Large intestine (tissue), 3 donors: ENCODE measurements at regions not wholly inside any gene's neighbourhood (a gene's known extent, or its start where the extent isn't known, plus 50 kb on each side); places are given as distances from the start of the nearest gene placed in this dataset.

ENCODE experiments used
- DNase-seq, 2 donors: peaks; one replicate each; pipeline versions ENCODE4 v3.0.0 to v3.0.0-alpha.2; 2013
- H3K27ac ChIP-seq: one replicate; pipeline ENCODE4 v1.5.1; 2013; ENCODE audit warnings: low read length
- H3K27me3 ChIP-seq: 2 replicates; pipeline ENCODE4 v1.6.1; 2013; ENCODE audit warnings: low read length; ENCODE audit not compliant: control insufficient read depth, insufficient read depth
- H3K36me3 ChIP-seq: 2 replicates; pipeline ENCODE4 v1.6.1; 2013; ENCODE audit warnings: low read length; ENCODE audit not compliant: control insufficient read depth, insufficient read depth
- H3K4me1 ChIP-seq: one replicate; pipeline ENCODE4 v1.6.1; 2013; ENCODE audit warnings: low read length; ENCODE audit not compliant: control insufficient read depth, insufficient read depth
- H3K4me3 ChIP-seq: one replicate; pipeline ENCODE4 v1.5.1; 2013; ENCODE audit warnings: low read length
- H3K9me3 ChIP-seq: one replicate; pipeline ENCODE4 v1.6.1; 2013; ENCODE audit warnings: mild to moderate bottlenecking, low read depth, low read length, moderate library complexity; ENCODE audit not compliant: control insufficient read depth
- WGBS: methylation state at CpG from one replicate; pipeline ENCODE4 v1.1.5; 2013; ENCODE audit warnings: low lambda C conversion rate; ENCODE audit not compliant: insufficient coverage; 5-methylcytosine and 5-hydroxymethylcytosine counted together

DNA sequence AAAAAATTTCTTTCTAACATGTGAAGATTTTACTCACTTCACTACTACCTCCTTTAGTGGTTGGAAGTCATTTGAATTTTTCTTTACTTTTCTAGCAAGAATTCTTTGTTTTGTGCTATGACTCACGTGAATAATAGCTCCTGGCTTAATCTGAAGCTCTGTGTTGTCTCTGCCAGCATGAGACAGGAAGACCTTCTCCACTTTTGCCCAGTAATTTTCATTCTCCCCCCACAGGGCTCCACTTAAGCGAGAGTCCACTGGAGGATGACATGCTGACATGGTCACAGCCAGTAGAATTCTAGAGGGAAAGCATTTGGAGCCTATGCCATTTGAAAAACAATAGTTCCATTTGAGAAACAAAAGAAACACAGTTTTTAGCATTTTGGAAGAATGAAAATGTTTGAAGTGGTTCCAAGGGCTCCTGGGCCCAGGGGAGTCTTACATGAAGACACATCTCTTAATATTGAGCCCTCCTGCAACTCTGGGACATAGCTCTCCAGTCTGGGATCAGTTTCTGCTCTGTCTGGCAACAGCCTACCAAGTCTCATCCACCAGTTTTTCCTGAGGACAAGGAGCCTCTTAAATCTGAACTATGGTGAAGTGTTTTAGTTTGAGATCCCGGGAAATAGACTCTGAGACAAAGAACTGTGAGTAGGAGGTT, 231.4 kb downstream of the PAX1 start:
- WGBS: 38% methylated on average over 1 of the region's 3 CpGs
- DNase-seq: no peak
- no peak overlapping the region for H3K27ac ChIP-seq

DNA sequence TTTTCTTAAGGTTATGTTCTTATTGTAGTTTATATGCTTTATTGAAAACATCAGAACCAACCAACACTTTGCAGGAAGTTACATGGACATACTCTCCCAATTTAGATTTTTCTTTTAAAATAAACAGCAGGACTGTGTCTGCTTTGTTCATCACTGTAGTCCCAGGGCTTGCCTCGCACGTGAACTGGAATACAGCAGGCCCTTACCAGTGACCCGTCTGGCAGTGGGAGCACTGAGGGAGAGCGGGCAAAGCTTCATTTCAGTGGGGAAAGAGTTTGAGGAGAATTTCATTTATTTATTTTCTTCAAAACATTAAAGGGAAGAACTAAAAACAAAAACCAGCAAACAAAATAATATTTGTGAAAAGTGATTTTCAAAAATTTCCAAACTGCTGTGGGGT, 230.8 kb downstream of the PAX1 start:
- Histone ChIP-seq H3K36me3 (no peaks in the 10 kb centered on the region), H3K4me3 (no peak overlapping the region), H3K27me3 (no peaks in the 10 kb centered on the region), H3K4me1 (no peaks in the 10 kb centered on the region), H3K27ac (no peak overlapping the region), H3K9me3 (no peaks in the 10 kb centered on the region)
- no peak for DNase-seq
- 100% methylated on average over 1 of the region's 4 CpGs for WGBS

More for the DNA sequence above, 231.4 kb downstream of the PAX1 start:
- Histone ChIP-seq H3K9me3 (no peaks in the 10 kb centered on the region), H3K4me3 (no peak overlapping the region), H3K36me3 (no peaks in the 10 kb centered on the region), H3K4me1 (no peaks in the 10 kb centered on the region), H3K27me3 (no peaks in the 10 kb centered on the region)

DNA sequence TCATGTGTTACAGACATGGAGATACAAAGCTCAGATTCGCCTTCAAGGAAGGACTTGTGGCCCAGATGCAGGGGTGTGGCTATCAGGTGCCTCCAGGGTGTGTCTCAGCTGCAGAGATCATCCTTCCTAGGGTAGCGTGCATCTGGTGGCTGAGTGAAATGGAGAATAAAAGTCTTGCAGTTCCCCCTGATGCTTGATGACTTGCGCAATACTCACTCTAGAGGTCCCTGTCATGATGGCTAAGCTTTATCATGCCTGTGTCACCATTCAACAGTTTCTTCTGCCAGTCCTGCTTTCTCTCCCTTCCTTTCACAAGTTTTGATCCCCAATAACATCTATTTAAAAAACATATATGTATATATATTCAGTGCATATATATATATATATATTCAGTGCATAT, 228.1 kb downstream of the PAX1 start:
- no peaks in the 10 kb centered on the region for H3K27me3 ChIP-seq
- no peak for DNase-seq
- H3K9me3 ChIP-seq: no peaks in the 10 kb centered on the region
- no CpG with 5 or more reads among the region's 3 CpGs for WGBS
- H3K4me3 ChIP-seq: no peak overlapping the region
- H3K4me1 ChIP-seq: no peaks in the 10 kb centered on the region
- H3K36me3 ChIP-seq: no peaks in the 10 kb centered on the region
- H3K27ac ChIP-seq: no peak overlapping the region

DNA sequence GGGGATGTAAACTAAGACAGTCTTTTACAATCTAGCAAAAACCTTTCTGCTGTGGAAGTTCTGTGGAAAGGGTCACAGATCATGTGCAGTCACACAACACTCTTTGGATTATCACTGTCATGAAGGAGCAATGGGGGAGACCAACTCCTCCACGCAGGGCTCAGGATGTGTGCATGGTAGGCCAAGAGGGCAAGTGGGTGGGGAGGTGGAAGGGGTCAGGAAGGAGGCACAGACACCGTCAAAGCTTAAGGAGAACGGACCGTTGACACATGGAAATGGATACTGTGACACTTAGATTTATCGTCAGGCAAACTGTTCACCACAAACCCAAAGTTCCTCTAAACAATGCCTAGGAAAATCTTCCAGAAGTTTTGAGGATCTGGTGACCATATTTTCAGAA, 215.8 kb downstream of the PAX1 start:
- no peak for DNase-seq
- Histone ChIP-seq H3K9me3 (no peaks in the 10 kb centered on the region), H3K4me1 (no peaks in the 10 kb centered on the region), H3K27ac (no peak overlapping the region), H3K4me3 (no peak overlapping the region), H3K36me3 (no peaks in the 10 kb centered on the region), H3K27me3 (no peaks in the 10 kb centered on the region)
- no CpG with 5 or more reads among the region's 5 CpGs for WGBS

DNA sequence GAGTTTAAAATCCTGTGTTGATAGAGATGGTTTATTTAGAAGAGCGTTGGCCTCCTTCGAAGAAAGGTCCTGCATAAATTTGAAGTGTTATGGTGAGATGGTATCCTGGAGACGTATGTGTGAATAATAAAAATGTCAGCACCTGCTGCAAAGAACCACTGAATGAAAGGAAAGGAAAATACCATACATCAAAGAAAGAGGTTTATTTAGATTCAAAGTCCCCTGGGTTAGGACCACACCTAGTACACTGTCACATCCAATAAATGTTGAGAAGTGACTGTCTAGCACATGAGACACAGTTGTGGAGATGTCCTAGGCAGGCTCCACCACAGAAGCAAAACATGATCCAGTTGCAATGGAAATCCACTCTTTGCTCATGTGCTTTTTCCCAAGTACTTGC, 214.7 kb downstream of the PAX1 start:
- 66% methylated on average over 3 of the region's 3 CpGs for WGBS
- Histone ChIP-seq H3K36me3 (no peaks in the 10 kb centered on the region), H3K4me1 (no peaks in the 10 kb centered on the region), H3K27ac (no peak overlapping the region), H3K9me3 (no peaks in the 10 kb centered on the region), H3K27me3 (no peaks in the 10 kb centered on the region), H3K4me3 (no peak overlapping the region)
- DNase-seq: no peak

DNA sequence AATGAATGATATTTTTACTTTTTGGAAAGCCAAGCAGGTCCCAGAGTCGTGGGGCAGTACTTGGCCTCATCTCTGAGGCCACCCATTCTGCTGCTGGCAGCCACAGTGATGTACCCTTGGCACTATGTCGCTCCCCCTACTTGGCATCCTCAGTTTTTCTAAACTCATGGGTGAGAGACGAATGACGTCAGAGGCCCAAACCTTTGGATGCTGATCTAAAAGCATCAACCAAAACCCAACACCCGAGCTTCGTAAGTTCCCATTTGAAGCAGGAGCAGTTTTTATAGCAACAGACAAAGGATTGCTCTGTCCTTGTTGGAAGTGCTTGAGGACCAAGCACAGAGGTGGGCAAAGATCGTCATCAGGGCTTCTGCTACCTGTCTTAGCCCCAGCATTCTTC, 212.9 kb downstream of the PAX1 start:
- H3K4me3 ChIP-seq: no peak overlapping the region
- no peaks in the 10 kb centered on the region for H3K9me3 ChIP-seq
- no peaks in the 10 kb centered on the region for H3K36me3 ChIP-seq
- WGBS: no CpG with 5 or more reads among the region's 7 CpGs
- no peak overlapping the region for H3K27ac ChIP-seq
- DNase-seq: no peak
- H3K4me1 ChIP-seq: no peaks in the 10 kb centered on the region
- no peaks in the 10 kb centered on the region for H3K27me3 ChIP-seq

DNA sequence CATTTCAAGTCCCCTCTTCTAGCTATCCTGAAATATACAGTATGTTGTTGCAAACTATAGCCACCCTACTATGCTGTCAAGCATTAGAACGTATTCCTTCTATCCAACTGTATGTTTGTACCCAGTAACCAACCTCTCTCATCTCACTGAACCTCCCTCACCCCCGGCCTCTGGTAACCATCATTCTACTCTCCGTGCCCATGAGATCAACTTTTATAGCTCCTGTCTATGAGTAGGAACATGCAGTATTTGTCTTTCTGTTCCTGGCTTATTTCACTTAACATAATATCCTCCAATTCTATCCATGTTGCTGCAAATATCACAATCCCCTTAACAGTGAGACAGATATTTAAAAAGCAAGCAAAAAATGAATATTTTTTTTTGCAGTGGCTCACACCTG, 196.9 kb downstream of the PAX1 start:
- 83% methylated on average over 2 of the region's 3 CpGs for WGBS

DNA sequence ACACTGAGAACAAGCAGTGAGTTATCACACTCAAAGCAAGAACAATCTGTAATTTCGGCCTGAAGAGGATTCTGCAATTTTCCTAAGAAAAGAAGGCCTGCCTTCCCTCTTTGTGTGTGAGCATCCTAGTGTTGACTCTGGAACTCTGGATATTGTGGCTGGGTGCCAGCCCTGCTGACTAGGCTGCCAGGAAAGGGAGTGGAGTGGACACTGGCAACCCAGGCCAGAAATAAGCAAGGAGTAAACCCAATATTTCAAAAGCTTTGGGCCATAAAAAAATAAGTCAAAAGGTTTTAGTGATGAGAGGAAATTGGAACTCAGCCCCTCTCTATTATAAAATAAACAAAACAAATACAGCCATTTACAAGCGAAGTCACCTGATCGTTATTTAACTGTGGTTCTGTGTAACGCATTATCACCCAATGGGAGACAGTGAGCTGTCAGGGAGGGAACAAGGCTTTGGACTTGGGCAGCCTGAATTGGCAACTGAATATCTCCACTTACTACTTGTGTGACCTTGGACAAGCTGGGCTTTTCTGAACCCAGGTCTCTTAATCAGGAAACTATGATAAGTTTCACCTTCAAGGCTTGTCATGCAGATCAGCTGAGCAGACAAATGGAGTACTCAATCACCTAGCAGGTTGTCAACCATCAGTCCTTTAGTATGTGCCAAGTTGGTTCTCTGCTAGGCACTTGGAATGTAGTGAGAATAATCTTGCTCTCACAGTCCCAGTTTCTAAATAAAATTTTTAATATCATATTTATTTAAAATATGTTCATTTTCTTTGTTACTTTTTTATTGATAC, 196.2 kb downstream of the PAX1 start:
- WGBS: no CpG with 5 or more reads among the region's 4 CpGs
- H3K36me3 ChIP-seq: no peaks in the 10 kb centered on the region
- no peak overlapping the region for H3K27ac ChIP-seq
- no peaks in the 10 kb centered on the region for H3K9me3 ChIP-seq
- DNase-seq: no peak
- H3K27me3 ChIP-seq: no peaks in the 10 kb centered on the region
- no peak overlapping the region for H3K4me3 ChIP-seq
- H3K4me1 ChIP-seq: no peaks in the 10 kb centered on the region

More for the DNA sequence above, 196.9 kb downstream of the PAX1 start:
- H3K27ac ChIP-seq: no peak overlapping the region
- H3K4me1 ChIP-seq: no peaks in the 10 kb centered on the region
- DNase-seq: no peak
- H3K27me3 ChIP-seq: no peaks in the 10 kb centered on the region
- no peaks in the 10 kb centered on the region for H3K36me3 ChIP-seq
- H3K4me3 ChIP-seq: no peak overlapping the region
- no peaks in the 10 kb centered on the region for H3K9me3 ChIP-seq

DNA sequence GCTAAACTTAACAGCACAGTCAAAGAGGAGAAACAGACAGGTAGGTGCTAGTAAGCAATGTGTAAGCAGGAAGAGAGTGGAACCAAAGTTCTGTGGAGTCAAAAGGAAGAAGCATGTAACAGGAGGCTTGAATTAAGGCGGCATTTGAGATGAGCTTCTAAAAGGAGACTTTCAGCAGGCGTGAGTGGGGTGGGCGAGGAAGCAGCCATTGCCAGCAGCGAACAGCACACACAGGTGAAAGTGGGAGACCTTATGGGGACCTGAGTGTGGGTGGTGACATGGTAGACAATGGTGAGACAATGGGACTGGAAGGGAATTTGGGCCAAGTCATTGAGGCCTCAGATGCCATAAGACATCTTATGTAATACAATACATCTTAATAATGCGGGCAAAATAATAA, 195.0 kb downstream of the PAX1 start:
- WGBS: 100% methylated on average over 1 of the region's 5 CpGs
- H3K4me1 ChIP-seq: no peaks in the 10 kb centered on the region
- H3K27ac ChIP-seq: no peak overlapping the region
- H3K36me3 ChIP-seq: no peaks in the 10 kb centered on the region
- H3K4me3 ChIP-seq: no peak overlapping the region
- H3K27me3 ChIP-seq: no peaks in the 10 kb centered on the region
- H3K9me3 ChIP-seq: no peaks in the 10 kb centered on the region
- DNase-seq: no peak

DNA sequence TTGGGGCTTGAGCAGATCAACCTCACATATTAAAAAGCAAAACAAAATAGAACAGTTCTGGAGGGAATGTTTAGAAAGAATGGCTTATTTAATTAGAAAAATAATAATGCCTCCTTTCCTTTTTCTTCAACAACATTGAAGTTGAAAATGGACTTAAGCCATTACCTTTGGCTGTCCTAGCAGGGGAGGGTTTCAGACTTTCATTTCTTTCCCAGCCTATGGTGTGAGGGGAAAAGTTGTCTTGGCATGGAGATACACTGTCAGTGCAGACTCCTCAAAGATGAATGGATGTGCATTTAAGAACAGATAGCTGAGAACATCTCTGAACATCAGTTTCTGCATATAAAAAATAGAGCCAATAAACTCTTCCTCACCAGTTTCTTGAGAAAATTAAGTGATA, 169.5 kb downstream of the PAX1 start:
- Histone ChIP-seq H3K27me3 (no peaks in the 10 kb centered on the region), H3K27ac (no peak overlapping the region), H3K4me3 (no peak overlapping the region), H3K4me1 (no peaks in the 10 kb centered on the region), H3K36me3 (no peaks in the 10 kb centered on the region), H3K9me3 (no peaks in the 10 kb centered on the region)
- DNase-seq: no peak

DNA sequence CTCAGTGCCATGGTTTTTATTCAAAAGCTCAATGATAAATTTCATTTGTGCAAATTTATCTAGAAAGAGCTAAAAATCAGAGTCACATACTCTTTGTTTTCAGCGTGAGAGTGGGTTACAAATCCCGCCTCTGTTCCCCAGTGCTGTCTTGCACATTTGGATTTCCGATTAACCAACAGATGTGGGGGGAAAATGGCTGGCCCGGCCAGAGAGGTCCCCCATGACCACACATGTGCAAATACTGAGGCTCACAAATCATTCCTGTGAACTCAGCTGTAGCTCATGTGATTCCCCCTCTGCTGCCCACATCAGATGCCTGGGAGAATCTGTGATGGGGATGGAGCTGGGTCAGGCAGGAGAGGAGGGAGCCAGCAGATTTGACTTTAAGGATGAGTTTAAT, 168.7 kb downstream of the PAX1 start:
- H3K4me3 ChIP-seq: no peak overlapping the region
- no peak for DNase-seq
- H3K27ac ChIP-seq: no peak overlapping the region
- H3K4me1 ChIP-seq: no peaks in the 10 kb centered on the region
- WGBS: 83% methylated on average over 1 of the region's 4 CpGs
- no peaks in the 10 kb centered on the region for H3K27me3 ChIP-seq
- no peaks in the 10 kb centered on the region for H3K36me3 ChIP-seq
- no peaks in the 10 kb centered on the region for H3K9me3 ChIP-seq
